Omental fat pad (tissue), 3 donors: ENCODE measurements at regions not wholly inside any gene's neighbourhood (a gene's known extent, or its start where the extent isn't known, plus 50 kb on each side); places are given as distances from the start of the nearest gene placed in this dataset.

ENCODE experiments used
- ATAC-seq: fragments of 150-250 bp; one replicate; pipeline ENCODE4 v1.9.1; 2016; ENCODE audit warnings: mild to moderate bottlenecking, moderate library complexity; ENCODE audit not compliant: low FRiP score
- DNase-seq: peaks from one replicate; pipeline ENCODE4 v3.0.0-alpha.2; 2019; ENCODE audit warnings: low spot score
- TF ChIP-seq, protein P1 (sequence below), 3 donors: fragments of 450-650 bp; IDR thresholded peaks; one replicate each; pipeline ENCODE4 v1.5.1; 2016 to 2017; ENCODE audit warnings: antibody characterized with exemption in 3 of 3, mild to moderate bottlenecking in 3 of 3, moderate library complexity in 2 of 3

GRCh38 chr9:102587281-102587680 lies 407.9 kb upstream of the CYLC2 start:
- TF ChIP-seq, protein P1, sequence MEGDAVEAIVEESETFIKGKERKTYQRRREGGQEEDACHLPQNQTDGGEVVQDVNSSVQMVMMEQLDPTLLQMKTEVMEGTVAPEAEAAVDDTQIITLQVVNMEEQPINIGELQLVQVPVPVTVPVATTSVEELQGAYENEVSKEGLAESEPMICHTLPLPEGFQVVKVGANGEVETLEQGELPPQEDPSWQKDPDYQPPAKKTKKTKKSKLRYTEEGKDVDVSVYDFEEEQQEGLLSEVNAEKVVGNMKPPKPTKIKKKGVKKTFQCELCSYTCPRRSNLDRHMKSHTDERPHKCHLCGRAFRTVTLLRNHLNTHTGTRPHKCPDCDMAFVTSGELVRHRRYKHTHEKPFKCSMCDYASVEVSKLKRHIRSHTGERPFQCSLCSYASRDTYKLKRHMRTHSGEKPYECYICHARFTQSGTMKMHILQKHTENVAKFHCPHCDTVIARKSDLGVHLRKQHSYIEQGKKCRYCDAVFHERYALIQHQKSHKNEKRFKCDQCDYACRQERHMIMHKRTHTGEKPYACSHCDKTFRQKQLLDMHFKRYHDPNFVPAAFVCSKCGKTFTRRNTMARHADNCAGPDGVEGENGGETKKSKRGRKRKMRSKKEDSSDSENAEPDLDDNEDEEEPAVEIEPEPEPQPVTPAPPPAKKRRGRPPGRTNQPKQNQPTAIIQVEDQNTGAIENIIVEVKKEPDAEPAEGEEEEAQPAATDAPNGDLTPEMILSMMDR (IDR thresholded peaks at IDR 0.05) = no peak
- DNase-seq (no peak), ATAC-seq (no peak)

DNA sequence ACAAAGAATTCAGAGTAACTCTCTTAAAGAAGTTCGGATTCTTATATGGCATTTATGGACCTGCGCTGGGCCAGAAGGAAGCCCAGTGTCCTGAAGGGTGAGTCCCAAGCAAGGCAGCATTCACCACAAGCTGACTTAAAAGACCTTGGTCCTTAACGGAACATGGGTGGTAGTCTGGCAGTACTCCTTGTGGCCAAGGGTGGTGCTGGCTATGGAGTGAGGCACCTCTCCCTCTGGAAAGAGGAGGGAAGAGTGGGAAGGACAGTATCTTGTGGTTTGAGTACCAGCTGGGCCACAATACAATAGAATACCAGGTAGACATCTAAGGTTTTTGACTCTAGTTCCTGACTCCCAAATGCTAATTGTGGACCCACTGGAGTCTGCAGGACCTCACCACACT lies 425.7 kb upstream of the CYLC2 start:
- no peak for ATAC-seq
- no peak for DNase-seq
- TF ChIP-seq, protein P1 (IDR thresholded peaks at IDR 0.05) = no peak

DNA sequence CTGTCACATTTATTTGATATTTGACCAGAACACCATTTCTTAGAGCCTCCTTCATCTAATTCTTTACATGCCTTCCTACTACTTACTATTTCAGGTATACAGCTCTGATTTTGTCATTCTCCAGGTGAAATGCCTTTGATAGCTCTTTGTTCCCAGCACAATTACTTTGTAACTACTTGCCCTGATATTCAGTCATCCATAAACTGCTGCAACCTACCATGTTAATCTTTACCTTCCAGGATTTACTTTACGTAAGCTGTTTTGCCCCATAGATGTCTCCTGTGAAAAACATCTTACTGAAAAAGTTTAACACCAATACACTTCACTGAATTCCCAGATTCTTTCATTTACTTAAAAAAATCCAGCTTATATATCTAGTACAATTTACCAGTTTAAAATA lies 443.8 kb upstream of the CYLC2 start:
- ATAC-seq (no peak), DNase-seq (no peak)
- TF ChIP-seq, protein P1 (IDR thresholded peaks at IDR 0.05) = no peak

- no peak for DNase-seq
- TF ChIP-seq, protein P1 (IDR thresholded peaks at IDR 0.05) = no peak
- no peak for ATAC-seq
These were observed 444.2 kb upstream of the CYLC2 start for GRCh38 chr9:102550886-102551285.

DNA sequence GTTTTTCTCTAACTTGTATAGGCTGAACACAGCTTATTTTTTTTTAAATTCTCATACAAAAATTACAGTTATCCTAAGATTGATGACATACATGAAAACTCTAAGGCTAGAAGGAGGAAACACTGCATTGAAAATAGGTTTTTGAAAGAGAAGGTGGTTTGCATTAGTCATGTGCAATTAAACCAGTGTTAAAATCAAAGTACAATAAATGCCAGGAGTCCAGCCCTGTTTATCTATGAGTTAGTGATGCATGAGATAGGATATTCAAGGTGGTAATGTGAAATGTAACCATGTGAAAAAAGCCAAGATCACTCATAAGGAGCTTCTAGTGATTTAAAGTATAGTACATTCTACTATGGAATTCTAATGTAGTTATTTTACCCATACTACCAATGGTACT lies 444.9 kb upstream of the CYLC2 start:
- no peak for ATAC-seq
- TF ChIP-seq, protein P1 (IDR thresholded peaks at IDR 0.05) = no peak
- DNase-seq = no peak

GRCh38 chr9:102534031-102534430 lies 461.1 kb upstream of the CYLC2 start:
- DNase-seq = no peak
- ATAC-seq = no peak
- TF ChIP-seq, protein P1 (IDR thresholded peaks at IDR 0.05) = no peak

DNA sequence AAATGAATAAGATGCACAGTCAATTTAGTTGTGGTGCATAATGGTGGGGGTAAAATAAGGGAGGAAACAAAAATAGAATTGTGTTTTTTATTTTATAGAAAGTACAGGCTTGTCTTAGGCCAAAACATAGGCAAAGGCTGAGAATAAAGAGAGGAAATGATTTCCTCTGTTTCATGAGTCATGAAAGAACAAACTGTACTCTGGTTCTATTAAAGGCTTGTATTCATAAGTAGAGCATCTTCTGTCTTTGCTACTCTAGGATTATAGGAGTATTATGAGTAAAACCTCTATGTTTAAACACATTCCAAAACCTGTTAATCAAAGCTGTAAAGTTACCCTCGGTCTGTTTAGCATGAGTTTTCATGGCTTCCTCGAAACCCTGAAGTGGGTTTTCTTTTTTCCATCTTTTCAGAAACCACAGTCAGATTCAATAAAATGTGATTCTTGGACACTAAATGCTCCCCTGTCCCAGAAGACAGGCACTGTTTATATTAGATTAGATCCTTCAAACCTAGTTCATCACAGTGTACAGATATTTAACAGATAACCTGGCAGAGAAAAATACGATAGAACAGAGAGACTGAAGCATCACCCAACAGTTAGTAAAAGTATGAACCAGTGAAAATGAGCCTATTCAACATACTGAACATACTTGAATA lies 473.9 kb upstream of the CYLC2 start:
- TF ChIP-seq, protein P1 (IDR thresholded peaks at IDR 0.05) = no peak
- DNase-seq (no peak), ATAC-seq (no peak)
